ENCODE measurements at regions not wholly inside any gene's neighbourhood (a gene's known extent, or its start where the extent isn't known, plus 50 kb on each side); places are given as distances from the start of the nearest gene placed in this dataset.

GRCh38 chr1:80064524-80064923 lies 1058.0 kb upstream of the ADGRL4 start:
- no peak overlapping the region for H3K9ac ChIP-seq (ENCODE audit: low read depth, low read length)
- no peaks in the 10 kb centered on the region for H3K4me1 ChIP-seq (ENCODE audit: control insufficient read depth, insufficient read depth, low read length)
- H3K4me3 ChIP-seq (ENCODE audit: low read depth, low read length): no peak overlapping the region
- H3K36me3 ChIP-seq (ENCODE audit: control insufficient read depth, insufficient read depth, low read length): no peaks in the 10 kb centered on the region
- H3K27me3 ChIP-seq (ENCODE audit: control insufficient read depth, insufficient read depth, low read length): no peaks in the 10 kb centered on the region
- H3K9me3 ChIP-seq (ENCODE audit: control insufficient read depth, insufficient read depth, low read length): no peaks in the 10 kb centered on the region

GRCh38 chr1:80059940-80060339 lies 1053.4 kb upstream of the ADGRL4 start:
- Histone ChIP-seq H3K36me3 (ENCODE audit: control insufficient read depth, insufficient read depth, low read length) (no peaks in the 10 kb centered on the region), H3K9me3 (ENCODE audit: control insufficient read depth, insufficient read depth, low read length) (no peaks in the 10 kb centered on the region), H3K4me3 (ENCODE audit: low read depth, low read length) (no peak overlapping the region), H3K27me3 (ENCODE audit: control insufficient read depth, insufficient read depth, low read length) (no peaks in the 10 kb centered on the region), H3K9ac (ENCODE audit: low read depth, low read length) (no peak overlapping the region), H3K4me1 (ENCODE audit: control insufficient read depth, insufficient read depth, low read length) (no peaks in the 10 kb centered on the region)

- Histone ChIP-seq H3K4me3 (ENCODE audit: low read depth, low read length) (no peak overlapping the region), H3K9me3 (ENCODE audit: control insufficient read depth, insufficient read depth, low read length) (no peaks in the 10 kb centered on the region), H3K36me3 (ENCODE audit: control insufficient read depth, insufficient read depth, low read length) (no peaks in the 10 kb centered on the region), H3K27me3 (ENCODE audit: control insufficient read depth, insufficient read depth, low read length) (no peaks in the 10 kb centered on the region), H3K4me1 (ENCODE audit: control insufficient read depth, insufficient read depth, low read length) (no peaks in the 10 kb centered on the region), H3K9ac (ENCODE audit: low read depth, low read length) (no peak overlapping the region)
Measured at GRCh38 chr1:80056179-80056578, 1049.6 kb upstream of the ADGRL4 start.

GRCh38 chr1:80054129-80054528 lies 1047.6 kb upstream of the ADGRL4 start:
- H3K36me3 ChIP-seq (ENCODE audit: control insufficient read depth, insufficient read depth, low read length): no peaks in the 10 kb centered on the region
- no peaks in the 10 kb centered on the region for H3K4me1 ChIP-seq (ENCODE audit: control insufficient read depth, insufficient read depth, low read length)
- H3K27me3 ChIP-seq (ENCODE audit: control insufficient read depth, insufficient read depth, low read length): no peaks in the 10 kb centered on the region
- H3K9me3 ChIP-seq (ENCODE audit: control insufficient read depth, insufficient read depth, low read length): no peaks in the 10 kb centered on the region
- H3K9ac ChIP-seq (ENCODE audit: low read depth, low read length): no peak overlapping the region
- no peak overlapping the region for H3K4me3 ChIP-seq (ENCODE audit: low read depth, low read length)

- Histone ChIP-seq H3K9ac (ENCODE audit: low read depth, low read length) (no peak overlapping the region), H3K9me3 (ENCODE audit: control insufficient read depth, insufficient read depth, low read length) (no peaks in the 10 kb centered on the region), H3K27me3 (ENCODE audit: control insufficient read depth, insufficient read depth, low read length) (no peaks in the 10 kb centered on the region), H3K36me3 (ENCODE audit: control insufficient read depth, insufficient read depth, low read length) (no peaks in the 10 kb centered on the region), H3K4me3 (ENCODE audit: low read depth, low read length) (no peak overlapping the region), H3K4me1 (ENCODE audit: control insufficient read depth, insufficient read depth, low read length) (no peaks in the 10 kb centered on the region)
Measured at GRCh38 chr1:80053613-80054012, 1047.1 kb upstream of the ADGRL4 start.

- Histone ChIP-seq H3K4me3 (ENCODE audit: low read depth, low read length) (no peak overlapping the region), H3K27me3 (ENCODE audit: control insufficient read depth, insufficient read depth, low read length) (no peaks in the 10 kb centered on the region), H3K4me1 (ENCODE audit: control insufficient read depth, insufficient read depth, low read length) (no peaks in the 10 kb centered on the region), H3K9me3 (ENCODE audit: control insufficient read depth, insufficient read depth, low read length) (no peaks in the 10 kb centered on the region), H3K9ac (ENCODE audit: low read depth, low read length) (no peak overlapping the region), H3K36me3 (ENCODE audit: control insufficient read depth, insufficient read depth, low read length) (no peaks in the 10 kb centered on the region)
Measured at GRCh38 chr1:80050523-80050922, 1044.0 kb upstream of the ADGRL4 start.

GRCh38 chr1:80050085-80050484 lies 1043.6 kb upstream of the ADGRL4 start:
- Histone ChIP-seq H3K4me3 (ENCODE audit: low read depth, low read length) (no peak overlapping the region), H3K36me3 (ENCODE audit: control insufficient read depth, insufficient read depth, low read length) (no peaks in the 10 kb centered on the region), H3K9me3 (ENCODE audit: control insufficient read depth, insufficient read depth, low read length) (no peaks in the 10 kb centered on the region), H3K9ac (ENCODE audit: low read depth, low read length) (no peak overlapping the region), H3K4me1 (ENCODE audit: control insufficient read depth, insufficient read depth, low read length) (no peaks in the 10 kb centered on the region), H3K27me3 (ENCODE audit: control insufficient read depth, insufficient read depth, low read length) (no peaks in the 10 kb centered on the region)

GRCh38 chr1:80048716-80049115 lies 1042.2 kb upstream of the ADGRL4 start:
- Histone ChIP-seq H3K9ac (ENCODE audit: low read depth, low read length) (no peak overlapping the region), H3K4me3 (ENCODE audit: low read depth, low read length) (no peak overlapping the region), H3K9me3 (ENCODE audit: control insufficient read depth, insufficient read depth, low read length) (no peaks in the 10 kb centered on the region), H3K36me3 (ENCODE audit: control insufficient read depth, insufficient read depth, low read length) (no peaks in the 10 kb centered on the region), H3K27me3 (ENCODE audit: control insufficient read depth, insufficient read depth, low read length) (no peaks in the 10 kb centered on the region), H3K4me1 (ENCODE audit: control insufficient read depth, insufficient read depth, low read length) (no peaks in the 10 kb centered on the region)

GRCh38 chr1:80047791-80048190 lies 1041.3 kb upstream of the ADGRL4 start:
- Histone ChIP-seq H3K4me1 (ENCODE audit: control insufficient read depth, insufficient read depth, low read length) (no peaks in the 10 kb centered on the region), H3K9ac (ENCODE audit: low read depth, low read length) (no peak overlapping the region), H3K4me3 (ENCODE audit: low read depth, low read length) (no peak overlapping the region), H3K9me3 (ENCODE audit: control insufficient read depth, insufficient read depth, low read length) (no peaks in the 10 kb centered on the region), H3K27me3 (ENCODE audit: control insufficient read depth, insufficient read depth, low read length) (no peaks in the 10 kb centered on the region), H3K36me3 (ENCODE audit: control insufficient read depth, insufficient read depth, low read length) (no peaks in the 10 kb centered on the region)

- Histone ChIP-seq H3K4me3 (ENCODE audit: low read depth, low read length) (no peak overlapping the region), H3K36me3 (ENCODE audit: control insufficient read depth, insufficient read depth, low read length) (no peaks in the 10 kb centered on the region), H3K4me1 (ENCODE audit: control insufficient read depth, insufficient read depth, low read length) (no peaks in the 10 kb centered on the region), H3K27me3 (ENCODE audit: control insufficient read depth, insufficient read depth, low read length) (no peaks in the 10 kb centered on the region), H3K9me3 (ENCODE audit: control insufficient read depth, insufficient read depth, low read length) (no peaks in the 10 kb centered on the region), H3K9ac (ENCODE audit: low read depth, low read length) (no peak overlapping the region)
Measured at GRCh38 chr1:80044662-80045061, 1038.1 kb upstream of the ADGRL4 start.

GRCh38 chr1:80036690-80037432 lies 1030.3 kb upstream of the ADGRL4 start:
- H3K27me3 ChIP-seq (ENCODE audit: control insufficient read depth, insufficient read depth, low read length): no peaks in the 10 kb centered on the region
- H3K4me1 ChIP-seq (ENCODE audit: control insufficient read depth, insufficient read depth, low read length): no peaks in the 10 kb centered on the region
- no peaks in the 10 kb centered on the region for H3K9me3 ChIP-seq (ENCODE audit: control insufficient read depth, insufficient read depth, low read length)
- H3K36me3 ChIP-seq (ENCODE audit: control insufficient read depth, insufficient read depth, low read length): no peaks in the 10 kb centered on the region
- H3K4me3 ChIP-seq (ENCODE audit: low read depth, low read length): no peak overlapping the region
- no peak overlapping the region for H3K9ac ChIP-seq (ENCODE audit: low read depth, low read length)

GRCh38 chr1:80023358-80023757 lies 1016.8 kb upstream of the ADGRL4 start:
- no peaks in the 10 kb centered on the region for H3K36me3 ChIP-seq (ENCODE audit: control insufficient read depth, insufficient read depth, low read length)
- H3K9ac ChIP-seq (ENCODE audit: low read depth, low read length): no peak overlapping the region
- no peak overlapping the region for H3K4me3 ChIP-seq (ENCODE audit: low read depth, low read length)
- H3K4me1 ChIP-seq (ENCODE audit: control insufficient read depth, insufficient read depth, low read length): no peaks in the 10 kb centered on the region
- no peaks in the 10 kb centered on the region for H3K9me3 ChIP-seq (ENCODE audit: control insufficient read depth, insufficient read depth, low read length)
- H3K27me3 ChIP-seq (ENCODE audit: control insufficient read depth, insufficient read depth, low read length): no peaks in the 10 kb centered on the region

Measured in iPS-15b (cell line).